Tibial artery (tissue), 4 donors: ENCODE measurements at regions not wholly inside any gene's neighbourhood (a gene's known extent, or its start where the extent isn't known, plus 50 kb on each side); places are given as distances from the start of the nearest gene placed in this dataset.

Source experiments
- DNase-seq, 2 donors: peaks; one replicate each; pipeline ENCODE4 v3.0.0-alpha.2; 2019
- H3K27ac ChIP-seq, 2 donors: fragments of 200-600 bp; sonication (generic) in 1 of 2; 1 replicate in 1 of 2; 2 replicates in 1 of 2; pipeline ENCODE4 v1.5.1; 2018 to 2019; ENCODE audit warnings: mild to moderate bottlenecking in 1 of 2
- H3K27me3 ChIP-seq, 2 donors: fragments of 200-600 bp; sonication (generic) in 1 of 2; one replicate each; pipeline versions ENCODE4 v1.5.1 to v1.6.0; 2016 to 2019
- H3K36me3 ChIP-seq, 3 donors: fragments of 200-600 bp; sonication (generic) in 2 of 3; one replicate each; pipeline ENCODE4 v1.5.1; 2016 to 2019; ENCODE audit warnings: mild to moderate bottlenecking in 2 of 3
- H3K4me1 ChIP-seq, 4 donors: fragments of 200-600 bp; sonication (generic) in 2 of 4; 1 replicate in 3 of 4; 2 replicates in 1 of 4; pipeline ENCODE4 v1.5.1; 2016 to 2019
- H3K4me3 ChIP-seq, 2 donors: fragments of 200-600 bp; sonication (generic) in 1 of 2; 1 replicate in 1 of 2; 2 replicates in 1 of 2; pipeline ENCODE4 v1.5.1; 2018 to 2019; ENCODE audit warnings: mild to moderate bottlenecking in 2 of 2
- H3K9me3 ChIP-seq, 3 donors: fragments of 200-600 bp; sonication (generic) in 1 of 3; one replicate each; pipeline ENCODE4 v1.5.1; 2016 to 2019
- CTCF ChIP-seq, 2 experiments: fragments of 200-600 bp in 1 of 2; fragments of 450-650 bp in 1 of 2; IDR thresholded peaks; one replicate each; pipeline ENCODE4 v1.5.1; 2017 to 2019; ENCODE audit warnings: antibody characterized with exemption in 2 of 2, mild to moderate bottlenecking in 1 of 2, moderate library complexity in 1 of 2
- intact Hi-C: fragments of 100-400 bp; cut with DNase I; formaldehyde crosslinking; loops from one replicate; pipeline ENCODE4 v1.15.0; 2023; ENCODE audit warnings: low total_unique reads

- no peak for TF ChIP-seq CTCF (IDR thresholded peaks at IDR 0.05)
- Histone ChIP-seq H3K4me1 (no peaks in the 10 kb centered on the region), H3K27me3 (no peaks in the 10 kb centered on the region), H3K27ac (no peak overlapping the region), H3K9me3 (no peaks in the 10 kb centered on the region), H3K4me3 (no peak overlapping the region), H3K36me3 (no peaks in the 10 kb centered on the region)
- intact Hi-C loops: no loop called here
- no peak for DNase-seq
Measured at GRCh38 chr6:14792118-14792955, 453.5 kb upstream of the JARID2 start.

GRCh38 chr6:14795451-14795850, 450.4 kb upstream of the JARID2 start:
- no peaks in the 10 kb centered on the region for H3K4me1 ChIP-seq
- no peaks in the 10 kb centered on the region for H3K27me3 ChIP-seq
- intact Hi-C loops: no loop called here
- TF ChIP-seq CTCF (IDR thresholded peaks at IDR 0.05): no peak
- H3K4me3 ChIP-seq: no peak overlapping the region
- H3K27ac ChIP-seq: no peak overlapping the region
- DNase-seq: no peak
- no peaks in the 10 kb centered on the region for H3K9me3 ChIP-seq
- H3K36me3 ChIP-seq: no peaks in the 10 kb centered on the region

GRCh38 chr6:14796974-14797762, 448.7 kb upstream of the JARID2 start:
- TF ChIP-seq CTCF (IDR thresholded peaks at IDR 0.05): no peak
- Histone ChIP-seq H3K4me3 (no peak overlapping the region), H3K27ac (no peak overlapping the region), H3K9me3 (no peaks in the 10 kb centered on the region), H3K36me3 (no peaks in the 10 kb centered on the region), H3K27me3 (no peaks in the 10 kb centered on the region), H3K4me1 (no peaks in the 10 kb centered on the region)
- no peak for DNase-seq
- intact Hi-C loops: no loop called here

- no peak for TF ChIP-seq CTCF (IDR thresholded peaks at IDR 0.05)
- no peaks in the 10 kb centered on the region for H3K27me3 ChIP-seq
- no peaks in the 10 kb centered on the region for H3K4me1 ChIP-seq
- no peaks in the 10 kb centered on the region for H3K9me3 ChIP-seq
- no peak overlapping the region for H3K4me3 ChIP-seq
- DNase-seq: no peak
- no peak overlapping the region for H3K27ac ChIP-seq
- H3K36me3 ChIP-seq: no peaks in the 10 kb centered on the region
- intact Hi-C loops: no loop called here
Measured at GRCh38 chr6:14797875-14798593, 447.8 kb upstream of the JARID2 start.

- no peaks in the 10 kb centered on the region for H3K4me1 ChIP-seq
- intact Hi-C loops: no loop called here
- H3K27ac ChIP-seq: no peak overlapping the region
- no peak for DNase-seq
- no peaks in the 10 kb centered on the region for H3K9me3 ChIP-seq
- TF ChIP-seq CTCF (IDR thresholded peaks at IDR 0.05): no peak
- H3K4me3 ChIP-seq: no peak overlapping the region
- no peaks in the 10 kb centered on the region for H3K36me3 ChIP-seq
- no peaks in the 10 kb centered on the region for H3K27me3 ChIP-seq
Measured at GRCh38 chr6:14798594-14798982, 447.3 kb upstream of the JARID2 start.
